Omental fat pad (tissue), 3 donors: ENCODE measurements at regions not wholly inside any gene's neighbourhood (a gene's known extent, or its start where the extent isn't known, plus 50 kb on each side); places are given as distances from the start of the nearest gene placed in this dataset.

ENCODE experiments used
- ATAC-seq: fragments of 150-250 bp; one replicate; pipeline ENCODE4 v1.9.1; 2016; ENCODE audit warnings: mild to moderate bottlenecking, moderate library complexity; ENCODE audit not compliant: low FRiP score
- DNase-seq: peaks from one replicate; pipeline ENCODE4 v3.0.0-alpha.2; 2019; ENCODE audit warnings: low spot score
- CTCF ChIP-seq, 3 donors: fragments of 450-650 bp; IDR thresholded peaks; one replicate each; pipeline ENCODE4 v1.5.1; 2016 to 2017; ENCODE audit warnings: antibody characterized with exemption in 3 of 3, mild to moderate bottlenecking in 3 of 3, moderate library complexity in 2 of 3

DNA sequence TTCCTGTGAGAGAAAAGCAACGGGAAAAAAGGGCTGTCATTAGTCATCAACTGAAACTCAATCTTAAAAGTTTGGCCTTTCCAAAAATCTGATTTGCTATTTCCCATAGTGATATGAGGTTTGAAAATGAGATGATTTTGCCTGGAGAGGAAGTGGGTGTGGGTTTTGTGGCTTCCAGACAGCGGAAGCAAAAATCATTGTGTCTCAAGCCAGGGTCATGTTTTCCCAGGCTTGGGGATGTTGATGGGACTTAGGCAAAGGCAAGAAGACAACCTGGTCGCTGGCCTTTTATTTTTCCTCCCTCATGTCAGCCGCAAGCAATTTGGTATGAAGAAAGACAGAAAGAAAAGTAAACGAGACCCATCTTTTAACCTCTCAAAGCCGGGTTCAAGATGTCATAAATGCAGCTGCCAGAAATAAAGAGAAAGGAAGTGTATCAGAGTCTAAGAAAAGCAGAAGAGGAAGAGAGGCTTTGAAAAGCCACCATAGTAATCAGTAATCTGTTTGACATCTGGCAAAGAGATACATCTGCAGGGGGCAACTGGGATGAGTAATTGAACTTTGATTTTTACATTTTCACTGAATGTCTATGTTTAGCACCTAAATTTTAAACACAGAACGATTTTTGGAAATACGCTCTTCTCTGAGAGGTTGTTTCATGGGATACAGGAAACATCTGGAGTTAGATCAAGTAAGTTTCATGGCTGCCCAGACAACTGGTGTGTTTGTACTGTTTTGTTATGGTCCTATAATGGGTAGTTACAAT lies 521.6 kb upstream of the SLIT2 start:
- no peak for TF ChIP-seq CTCF (IDR thresholded peaks at IDR 0.05)
- no peak for ATAC-seq
- no peak for DNase-seq

DNA sequence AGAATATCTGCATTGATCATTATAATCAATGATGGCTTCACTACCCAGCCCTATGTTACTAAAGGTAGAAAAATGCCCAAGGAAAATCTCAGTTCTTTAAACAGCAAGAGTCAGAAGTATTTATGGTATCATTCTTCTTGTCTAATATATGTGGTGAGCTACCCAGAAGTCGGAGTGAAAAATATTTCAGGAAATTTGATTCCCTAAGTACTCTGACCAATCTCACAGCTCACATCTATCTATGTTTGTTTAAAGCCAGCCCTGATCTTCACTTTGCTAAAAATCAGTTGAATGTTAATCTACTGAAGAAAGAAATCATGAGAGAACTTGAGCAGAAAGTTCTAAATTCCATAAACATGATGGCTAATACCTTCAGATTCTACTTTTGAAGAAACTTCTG lies 522.9 kb upstream of the SLIT2 start:
- no peak for ATAC-seq
- no peak for DNase-seq
- TF ChIP-seq CTCF (IDR thresholded peaks at IDR 0.05) = no peak

DNA sequence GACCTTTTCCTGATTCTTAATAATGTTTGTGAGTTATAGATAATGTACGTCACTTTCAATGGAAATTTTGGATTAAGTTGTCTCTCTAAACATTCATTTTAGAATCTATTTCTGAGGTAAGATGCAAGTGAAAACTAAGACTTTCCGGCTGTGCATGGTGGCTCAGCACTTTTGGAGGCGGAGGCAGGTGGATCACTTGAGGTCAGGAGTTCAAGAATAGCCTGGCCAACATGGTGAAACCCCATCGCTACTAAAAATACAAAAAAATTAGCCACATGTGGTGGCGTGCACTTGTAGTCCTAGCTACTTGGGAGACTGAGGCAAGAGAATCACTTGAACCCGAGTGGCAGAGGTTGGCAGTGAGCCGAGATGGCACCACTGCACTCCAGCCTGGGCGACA lies 524.6 kb upstream of the SLIT2 start:
- no peak for TF ChIP-seq CTCF (IDR thresholded peaks at IDR 0.05)
- no peak for DNase-seq
- no peak for ATAC-seq

- TF ChIP-seq CTCF (IDR thresholded peaks at IDR 0.05) = no peak
- ATAC-seq = no peak
- no peak for DNase-seq
These were observed 526.6 kb upstream of the SLIT2 start for GRCh38 chr4:19725130-19725529.

- no peak for TF ChIP-seq CTCF (IDR thresholded peaks at IDR 0.05)
- DNase-seq (no peak), ATAC-seq (no peak)
These were observed 529.3 kb upstream of the SLIT2 start for GRCh38 chr4:19722404-19722803.

DNA sequence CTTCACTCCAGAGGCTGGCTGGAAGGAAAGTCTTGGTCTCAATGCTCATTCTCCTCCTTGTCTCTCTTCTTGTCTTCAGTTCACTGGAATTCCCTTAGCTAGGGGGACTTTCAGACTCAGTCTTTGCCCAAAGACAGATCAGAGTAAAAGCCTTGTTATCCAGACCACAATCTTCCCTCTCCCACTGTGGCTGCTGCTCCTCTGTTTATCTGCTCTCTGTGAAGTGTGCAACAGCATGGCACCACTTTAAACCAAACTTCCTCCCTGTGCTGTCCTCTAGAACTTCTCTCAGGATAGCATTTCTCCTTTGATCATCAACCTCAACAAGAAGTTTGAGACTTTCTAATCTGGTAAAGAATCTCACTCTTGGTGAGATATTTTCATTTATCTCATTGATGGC lies 530.1 kb upstream of the SLIT2 start:
- TF ChIP-seq CTCF (IDR thresholded peaks at IDR 0.05) = no peak
- no peak for DNase-seq
- no peak for ATAC-seq

DNA sequence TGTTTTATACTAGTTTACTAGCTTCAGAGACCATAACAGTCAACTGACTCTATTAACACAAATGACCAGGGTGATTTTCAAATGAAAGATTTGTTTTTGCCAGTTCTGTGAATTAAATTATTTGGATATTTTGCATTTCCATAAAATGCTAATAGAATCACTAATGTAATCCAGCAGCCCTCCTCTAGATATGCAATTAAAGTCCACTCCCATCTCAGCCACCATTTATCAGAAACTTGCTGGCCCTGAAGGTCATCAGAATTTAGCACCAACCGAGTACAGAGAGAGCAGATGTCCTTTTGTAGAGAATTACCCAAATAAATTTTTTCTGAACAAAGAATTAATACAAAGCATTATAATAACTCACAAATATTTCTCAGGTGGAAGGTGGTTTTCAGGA lies 531.1 kb upstream of the SLIT2 start:
- TF ChIP-seq CTCF (IDR thresholded peaks at IDR 0.05) = no peak
- no peak for ATAC-seq
- DNase-seq = no peak
